GM23338 (cell line): ENCODE measurements at regions not wholly inside any gene's neighbourhood (a gene's known extent, or its start where the extent isn't known, plus 50 kb on each side); places are given as distances from the start of the nearest gene placed in this dataset.

Experiments used
- ATAC-seq: fragments of 200-7000 bp; cut with Tn5 transposase; 3 replicates; pipeline ENCODE4 v1.9.1; 2020
- DNase-seq: peaks from one replicate; pipeline ENCODE4 v3.0.0-alpha.2; 2015; ENCODE audit warnings: low spot score
- H2AFZ ChIP-seq: fragments of 200-600 bp; sonication (generic); 2 replicates; pipeline ENCODE4 v1.8.0; 2016; ENCODE audit warnings: antibody characterized with exemption, mild to moderate bottlenecking, moderate library complexity
- H3F3A ChIP-seq: fragments of 200-600 bp; sonication (generic); replicated peaks from 2 replicates; pipeline ENCODE4 v1.8.0; 2017; ENCODE audit warnings: antibody characterized with exemption, mixed run types, low read depth
- H3K27ac ChIP-seq: fragments of 200-600 bp; sonication (generic); 2 replicates; pipeline ENCODE4 v1.6.1; 2016; ENCODE audit warnings: low read depth
- H3K27me3 ChIP-seq: fragments of 200-600 bp; sonication (generic); 2 replicates; pipeline ENCODE4 v1.8.0; 2016; ENCODE audit warnings: mild to moderate bottlenecking, mixed run types, moderate library complexity; ENCODE audit not compliant: insufficient read depth
- H3K36me3 ChIP-seq: fragments of 200-600 bp; sonication (generic); 2 replicates; pipeline ENCODE4 v1.8.0; 2016; ENCODE audit warnings: mild to moderate bottlenecking; ENCODE audit not compliant: insufficient read depth
- H3K4me1 ChIP-seq: fragments of 200-600 bp; sonication (generic); 2 replicates; pipeline ENCODE4 v1.8.0; 2016; ENCODE audit warnings: mild to moderate bottlenecking, moderate library complexity; ENCODE audit not compliant: insufficient read depth
- H3K4me2 ChIP-seq: fragments of 200-600 bp; sonication (generic); 2 replicates; pipeline ENCODE4 v1.7.1; 2017; ENCODE audit warnings: mixed run types
- H3K4me3 ChIP-seq: fragments of 200-600 bp; sonication (generic); 2 replicates; pipeline ENCODE4 v1.6.1; 2016; ENCODE audit warnings: mixed run types
- H3K79me2 ChIP-seq: fragments of 200-600 bp; sonication (generic); replicated peaks from 2 replicates; pipeline ENCODE4 v1.8.0; 2017; ENCODE audit warnings: mild to moderate bottlenecking; ENCODE audit not compliant: insufficient read depth
- H3K9me2 ChIP-seq: fragments of 200-600 bp; sonication (generic); 2 replicates; pipeline ENCODE4 v1.8.0; 2017; ENCODE audit not compliant: insufficient read depth
- H4K20me1 ChIP-seq: fragments of 200-600 bp; sonication (generic); replicated peaks from 2 replicates; pipeline ENCODE4 v1.8.0; 2017; ENCODE audit warnings: mild to moderate bottlenecking; ENCODE audit not compliant: insufficient read depth
- H3K27ac Mint-ChIP-seq: 2 replicates; pipeline ENCODE4 v1.8.0; 2020; ENCODE audit warnings: inconsistent platforms, mild to moderate bottlenecking, moderate library complexity, mixed read lengths
- H3K27me3 Mint-ChIP-seq: 3 replicates; pipeline ENCODE4 v1.8.0; 2022; ENCODE audit warnings: low read depth, mild to moderate bottlenecking, moderate library complexity, mixed read lengths, inconsistent platforms; ENCODE audit not compliant: insufficient read depth, poor library complexity
- H3K36me3 Mint-ChIP-seq: 3 replicates; pipeline ENCODE4 v1.8.0; 2021; ENCODE audit warnings: low read depth, mild to moderate bottlenecking, inconsistent platforms, moderate library complexity, mixed read lengths
- H3K4me1 Mint-ChIP-seq: 3 replicates; pipeline ENCODE4 v1.8.0; 2020; ENCODE audit warnings: mild to moderate bottlenecking, inconsistent platforms, mixed read lengths
- H3K4me3 Mint-ChIP-seq: 3 replicates; pipeline ENCODE4 v1.8.0; 2021; ENCODE audit warnings: moderate library complexity, mild to moderate bottlenecking, inconsistent platforms, mixed read lengths
- H3K9me3 Mint-ChIP-seq: 3 replicates; pipeline ENCODE4 v1.8.0; 2020; ENCODE audit warnings: moderate library complexity, mild to moderate bottlenecking, inconsistent platforms, mixed read lengths
- ETS1 ChIP-seq: IDR thresholded peaks from 2 replicates; pipeline ENCODE4 v1.6.1; 2016; ENCODE audit warnings: antibody characterized with exemption
- EZH2 ChIP-seq: fragments of 200-600 bp; sonication (generic); IDR thresholded peaks from one replicate; pipeline ENCODE4 v1.8.0; 2017; ENCODE audit warnings: antibody characterized with exemption, mild to moderate bottlenecking, low read depth; ENCODE audit not compliant: unreplicated experiment
- EZH2phosphoT487 ChIP-seq: fragments of 200-600 bp; sonication (generic); IDR thresholded peaks from one replicate; pipeline ENCODE4 v1.8.1; 2018; ENCODE audit warnings: antibody characterized with exemption; ENCODE audit not compliant: unreplicated experiment
- JUNB ChIP-seq: IDR thresholded peaks from one replicate; pipeline ENCODE4 v1.6.1; 2016; ENCODE audit warnings: antibody characterized with exemption; ENCODE audit not compliant: unreplicated experiment
- NANOG ChIP-seq: IDR thresholded peaks from 2 replicates; pipeline ENCODE4 v1.6.1; 2016; ENCODE audit warnings: antibody characterized with exemption, borderline replicate concordance
- POLR2AphosphoS5 ChIP-seq: IDR thresholded peaks from 2 replicates; pipeline ENCODE4 v1.6.1; 2016; ENCODE audit warnings: antibody characterized with exemption, low read depth
- REST ChIP-seq: IDR thresholded peaks from one replicate; pipeline ENCODE4 v1.6.1; 2018; ENCODE audit warnings: antibody characterized with exemption; ENCODE audit not compliant: unreplicated experiment
- STAT1 ChIP-seq: IDR thresholded peaks from one replicate; pipeline ENCODE4 v1.6.1; 2016; ENCODE audit warnings: antibody characterized with exemption; ENCODE audit not compliant: unreplicated experiment
- ZNF114 ChIP-seq: fragments of 250-450 bp; sonication (Bioruptor Pico); IDR thresholded peaks from 2 replicates; pipeline ENCODE4 v1.5.0; 2020; ENCODE audit warnings: mild to moderate bottlenecking, moderate library complexity
- ZNF331 ChIP-seq: fragments of 250-450 bp; sonication (Bioruptor Pico); IDR thresholded peaks from 2 replicates; pipeline ENCODE4 v1.5.0; 2020; ENCODE audit warnings: low read depth, mild to moderate bottlenecking, moderate library complexity

GRCh38 chr5:100275631-100276030 lies 259.5 kb upstream of the FAM174A start (continued):
- TF ChIP-seq ETS1: no peak
- no peak for TF ChIP-seq STAT1
- no peak for TF ChIP-seq EZH2
- no peak for TF ChIP-seq REST
- TF ChIP-seq NANOG: no peak

DNA sequence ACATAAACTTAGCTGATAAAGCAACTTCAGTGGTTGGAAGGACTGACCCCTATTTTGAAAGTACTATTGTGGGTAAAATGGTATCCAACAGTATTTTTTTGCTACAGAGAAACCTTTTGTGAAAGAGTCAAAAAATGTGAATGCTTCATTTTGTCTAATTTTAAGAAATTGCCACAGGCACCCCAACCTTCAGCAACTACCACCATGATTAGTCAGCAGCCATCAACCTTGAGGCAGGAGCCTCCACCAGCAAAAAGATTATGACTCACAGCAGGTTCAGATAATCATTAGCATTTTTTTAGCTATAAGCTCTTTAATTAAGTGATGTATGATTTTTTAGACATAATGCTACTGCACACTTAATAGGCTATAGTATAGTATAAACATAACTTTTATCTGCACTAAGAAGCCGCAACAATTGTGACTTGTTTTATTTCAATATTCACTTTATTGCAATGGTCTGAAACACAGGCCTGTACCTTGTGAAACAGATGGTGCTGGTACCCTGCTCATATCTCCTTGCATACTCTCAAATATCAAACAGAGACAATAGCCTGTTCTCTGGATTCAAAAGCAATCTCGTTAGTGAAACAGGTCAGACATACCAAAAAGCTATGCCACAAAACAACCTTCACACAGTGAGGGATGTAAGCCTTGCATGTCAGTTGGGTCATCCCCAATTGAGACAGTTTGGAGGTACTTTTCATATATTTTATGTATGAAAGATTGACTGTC lies 261.2 kb upstream of the FAM174A start:
- H3K79me2 ChIP-seq: no peaks in the 10 kb centered on the region
- no peaks in the 10 kb centered on the region for H3K9me2 ChIP-seq
- no peaks in the 10 kb centered on the region for H3K4me1 ChIP-seq
- H3K27me3 Mint-ChIP-seq: no peaks in the 10 kb centered on the region
- H3K27ac ChIP-seq: no peak overlapping the region
- H4K20me1 ChIP-seq: no peaks in the 10 kb centered on the region
- ATAC-seq (no peak), DNase-seq (no peak)
- no peaks in the 10 kb centered on the region for H3F3A ChIP-seq
- no peak overlapping the region for H3K4me2 ChIP-seq
- TF ChIP-seq ZNF114: no peak
- TF ChIP-seq EZH2phosphoT487: no peak
- TF ChIP-seq REST: no peak
- no peak for TF ChIP-seq POLR2AphosphoS5
- TF ChIP-seq STAT1: no peak
- TF ChIP-seq EZH2: no peak
- TF ChIP-seq ETS1: no peak
- TF ChIP-seq NANOG: no peak
- no peak for TF ChIP-seq JUNB
- TF ChIP-seq ZNF331: no peak
- H3K4me1 Mint-ChIP-seq: no peaks in the 10 kb centered on the region
- H3K27ac Mint-ChIP-seq: no peak overlapping the region
- H3K9me3 Mint-ChIP-seq: no peaks in the 10 kb centered on the region
- no peak overlapping the region for H2AFZ ChIP-seq
- no peak overlapping the region for H3K4me3 ChIP-seq
- no peak overlapping the region for H3K4me3 Mint-ChIP-seq
- no peaks in the 10 kb centered on the region for H3K36me3 Mint-ChIP-seq
- no peaks in the 10 kb centered on the region for H3K27me3 ChIP-seq
- no peaks in the 10 kb centered on the region for H3K36me3 ChIP-seq
